HepG2 (cell line): ENCODE measurements at regions not wholly inside any gene's neighbourhood (a gene's known extent, or its start where the extent isn't known, plus 50 kb on each side); places are given as distances from the start of the nearest gene placed in this dataset.

Experiments
- BRCA1 ChIP-seq: sonication (generic); formaldehyde crosslinking; IDR thresholded peaks from 2 replicates; pipeline ENCODE4 v1.4.0; 2020; ENCODE audit warnings: missing genetic modification reagents
- CTCF ChIP-seq: sonication (generic); formaldehyde crosslinking; IDR thresholded peaks from 2 replicates; pipeline ENCODE4 v1.5.0; 2020; ENCODE audit warnings: mild to moderate bottlenecking, missing genetic modification reagents, moderate library complexity
- ELF1 ChIP-seq: sonication (generic); formaldehyde crosslinking; IDR thresholded peaks from 2 replicates; pipeline ENCODE4 v1.4.0; 2020; ENCODE audit warnings: missing genetic modification reagents
- GABPA ChIP-seq, 2 experiments: IDR thresholded peaks; 2 replicates each; pipeline ENCODE4 v1.6.1; 2011 to 2016; ENCODE audit warnings: low read depth in 2 of 2, low read length in 1 of 2, missing biosample characterization in 1 of 2, missing genetic modification characterization in 1 of 2
- HIC2 ChIP-seq: sonication (generic); formaldehyde crosslinking; IDR thresholded peaks from 2 replicates; pipeline ENCODE4 v1.9.0; 2022; ENCODE audit warnings: low read depth, missing genetic modification reagents
- KMT2A ChIP-seq: sonication (generic); formaldehyde crosslinking; IDR thresholded peaks from 2 replicates; pipeline ENCODE4 v1.4.0; 2020; ENCODE audit warnings: missing genetic modification reagents
- POLR2A ChIP-seq, 2 experiments: IDR thresholded peaks; 2 replicates each; pipeline ENCODE4 v1.6.1; 2011; ENCODE audit warnings: low read depth in 2 of 2, low read length in 2 of 2, mild to moderate bottlenecking in 1 of 2, moderate library complexity in 1 of 2; ENCODE audit not compliant: insufficient read depth in 1 of 2
- TGIF2 ChIP-seq: IDR thresholded peaks from 2 replicates; pipeline ENCODE4 v1.6.1; 2016; ENCODE audit warnings: control low read depth, missing compliant biosample characterization
- TF ChIP-seq, protein P1 (sequence below): sonication (generic); formaldehyde crosslinking; IDR thresholded peaks from 2 replicates; pipeline ENCODE4 v1.5.0; 2020; ENCODE audit warnings: missing genetic modification reagents

DNA sequence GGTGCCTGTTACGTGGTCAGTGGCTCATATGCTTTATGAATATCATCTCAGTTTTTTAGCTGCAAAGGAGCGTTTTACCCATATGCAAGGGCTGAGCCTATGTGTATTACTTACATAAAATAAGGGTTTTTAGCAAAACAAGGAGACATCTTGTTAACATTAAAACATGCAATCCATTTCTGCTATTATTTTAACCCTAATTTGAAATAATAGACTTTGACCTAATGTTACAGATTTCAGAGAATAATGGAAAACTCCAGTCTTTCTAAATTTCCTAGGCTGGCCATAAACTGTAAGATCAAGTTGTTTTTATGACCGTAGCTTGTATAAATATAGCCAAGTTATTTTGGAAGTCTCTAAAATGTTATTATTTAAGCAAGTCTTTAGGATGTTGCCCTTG lies 121.1 kb upstream of the SEMA6A start:
- TF ChIP-seq ELF1 (CRISPR knock-in tag) (no peak), KMT2A (CRISPR knock-in tag) (no peak), POLR2A (IDR thresholded peaks at IDR 0.05; ENCODE audit: insufficient read depth in 1 of 2, low read depth in 2 of 2, low read length in 2 of 2) (no peak), TGIF2 (no peak), GABPA (IDR thresholded peaks at IDR 0.05; ENCODE audit: low read depth, low read length) (no peak), GABPA (CRISPR knock-in tag; IDR thresholded peaks at IDR 0.05; ENCODE audit: low read depth) (no peak), HIC2 (CRISPR knock-in tag) (no peak), CTCF (CRISPR knock-in tag) (no peak), BRCA1 (CRISPR knock-in tag) (no peak)
- TF ChIP-seq, protein P1, sequence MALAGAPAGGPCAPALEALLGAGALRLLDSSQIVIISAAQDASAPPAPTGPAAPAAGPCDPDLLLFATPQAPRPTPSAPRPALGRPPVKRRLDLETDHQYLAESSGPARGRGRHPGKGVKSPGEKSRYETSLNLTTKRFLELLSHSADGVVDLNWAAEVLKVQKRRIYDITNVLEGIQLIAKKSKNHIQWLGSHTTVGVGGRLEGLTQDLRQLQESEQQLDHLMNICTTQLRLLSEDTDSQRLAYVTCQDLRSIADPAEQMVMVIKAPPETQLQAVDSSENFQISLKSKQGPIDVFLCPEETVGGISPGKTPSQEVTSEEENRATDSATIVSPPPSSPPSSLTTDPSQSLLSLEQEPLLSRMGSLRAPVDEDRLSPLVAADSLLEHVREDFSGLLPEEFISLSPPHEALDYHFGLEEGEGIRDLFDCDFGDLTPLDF, result no peak
